ENCODE measurements at regions not wholly inside any gene's neighbourhood (a gene's known extent, or its start where the extent isn't known, plus 50 kb on each side); places are given as distances from the start of the nearest gene placed in this dataset.

DNA sequence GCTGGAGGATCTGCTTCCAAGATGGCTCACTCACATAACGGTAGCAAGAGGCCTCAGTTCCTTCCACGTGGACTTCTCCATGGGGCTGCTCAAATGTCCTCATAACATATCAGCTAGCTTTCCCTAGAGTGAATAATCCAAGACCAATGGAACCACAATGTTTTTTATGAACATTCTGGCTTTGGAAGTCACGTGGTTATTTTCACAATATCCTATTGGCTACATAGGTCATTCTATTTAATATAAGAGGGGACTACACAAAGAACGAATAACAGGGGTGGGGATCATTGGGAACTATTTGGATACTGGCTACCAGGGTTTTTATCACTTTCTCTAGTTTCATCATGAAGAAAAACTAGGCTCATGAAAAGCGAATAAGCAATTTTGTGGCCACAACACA, 81.4 kb downstream of the ZNF622 start:
- Histone ChIP-seq H3K27me3 (ENCODE audit: control insufficient read depth, insufficient read depth, low read length) (no peaks in the 10 kb centered on the region), H3K4me3 (ENCODE audit: low read depth, low read length) (no peak overlapping the region), H3K36me3 (ENCODE audit: control insufficient read depth, insufficient read depth, low read length) (no peaks in the 10 kb centered on the region)
- TF ChIP-seq, protein P1, sequence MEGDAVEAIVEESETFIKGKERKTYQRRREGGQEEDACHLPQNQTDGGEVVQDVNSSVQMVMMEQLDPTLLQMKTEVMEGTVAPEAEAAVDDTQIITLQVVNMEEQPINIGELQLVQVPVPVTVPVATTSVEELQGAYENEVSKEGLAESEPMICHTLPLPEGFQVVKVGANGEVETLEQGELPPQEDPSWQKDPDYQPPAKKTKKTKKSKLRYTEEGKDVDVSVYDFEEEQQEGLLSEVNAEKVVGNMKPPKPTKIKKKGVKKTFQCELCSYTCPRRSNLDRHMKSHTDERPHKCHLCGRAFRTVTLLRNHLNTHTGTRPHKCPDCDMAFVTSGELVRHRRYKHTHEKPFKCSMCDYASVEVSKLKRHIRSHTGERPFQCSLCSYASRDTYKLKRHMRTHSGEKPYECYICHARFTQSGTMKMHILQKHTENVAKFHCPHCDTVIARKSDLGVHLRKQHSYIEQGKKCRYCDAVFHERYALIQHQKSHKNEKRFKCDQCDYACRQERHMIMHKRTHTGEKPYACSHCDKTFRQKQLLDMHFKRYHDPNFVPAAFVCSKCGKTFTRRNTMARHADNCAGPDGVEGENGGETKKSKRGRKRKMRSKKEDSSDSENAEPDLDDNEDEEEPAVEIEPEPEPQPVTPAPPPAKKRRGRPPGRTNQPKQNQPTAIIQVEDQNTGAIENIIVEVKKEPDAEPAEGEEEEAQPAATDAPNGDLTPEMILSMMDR (IDR thresholded peaks at IDR 0.05; ENCODE audit: insufficient read depth, low read length, severe bottlenecking) = no peak
- DNase-seq (ENCODE audit: low read depth) = no peak
- no peak for FAIRE-seq

DNA sequence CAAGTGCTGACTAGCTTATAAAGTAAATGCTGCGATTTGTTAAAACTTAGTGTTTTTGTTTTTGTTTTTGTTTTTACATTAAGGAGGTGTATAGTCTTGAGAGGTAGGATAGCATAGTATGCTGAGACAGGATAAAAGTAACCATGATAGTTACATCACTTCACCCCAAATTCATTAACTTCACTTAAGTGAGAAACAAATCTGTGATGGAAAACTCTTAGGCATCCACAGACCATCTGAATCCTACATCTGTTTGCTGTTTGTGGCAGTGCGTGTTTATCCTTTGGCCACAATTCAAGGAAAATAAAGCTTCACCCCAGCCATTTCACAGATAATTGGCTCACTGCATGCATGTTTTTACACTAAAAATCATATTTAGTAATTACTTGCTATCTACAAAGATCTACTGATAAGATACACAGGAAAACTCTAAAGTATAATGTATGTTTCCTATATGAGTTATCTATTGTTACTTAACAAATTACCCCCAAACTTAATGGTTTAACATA, 82.0 kb downstream of the ZNF622 start:
- H3K27me3 ChIP-seq (ENCODE audit: control insufficient read depth, insufficient read depth, low read length) = no peaks in the 10 kb centered on the region
- TF ChIP-seq, protein P1 (IDR thresholded peaks at IDR 0.05; ENCODE audit: insufficient read depth, low read length, severe bottlenecking) = no peak
- H3K36me3 ChIP-seq (ENCODE audit: control insufficient read depth, insufficient read depth, low read length) = no peaks in the 10 kb centered on the region
- FAIRE-seq = no peak
- no peak overlapping the region for H3K4me3 ChIP-seq (ENCODE audit: low read depth, low read length)
- no peak for DNase-seq (ENCODE audit: low read depth)

DNA sequence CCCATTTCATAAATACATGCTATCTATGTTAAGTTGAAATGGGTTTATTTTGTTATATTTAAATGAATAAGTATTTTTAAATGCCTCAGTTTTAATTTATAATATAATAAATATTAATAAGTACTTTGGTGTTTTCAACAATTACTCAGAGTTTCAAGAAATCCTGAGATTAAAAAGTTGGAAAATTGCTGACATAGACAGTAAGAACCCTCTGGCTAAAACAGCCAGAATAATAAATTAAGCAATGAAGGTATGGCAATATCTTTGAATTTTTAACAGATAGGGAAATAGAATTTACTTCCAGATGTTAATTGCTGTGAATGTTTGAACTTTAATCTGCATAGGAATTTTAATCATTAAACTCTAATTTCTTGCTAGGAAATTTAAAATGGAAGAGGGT, 83.6 kb downstream of the ZNF622 start:
- FAIRE-seq = no peak
- no peaks in the 10 kb centered on the region for H3K36me3 ChIP-seq (ENCODE audit: control insufficient read depth, insufficient read depth, low read length)
- no peaks in the 10 kb centered on the region for H3K27me3 ChIP-seq (ENCODE audit: control insufficient read depth, insufficient read depth, low read length)
- TF ChIP-seq, protein P1 (IDR thresholded peaks at IDR 0.05; ENCODE audit: insufficient read depth, low read length, severe bottlenecking) = no peak
- no peak overlapping the region for H3K4me3 ChIP-seq (ENCODE audit: low read depth, low read length)
- no peak for DNase-seq (ENCODE audit: low read depth)

DNA sequence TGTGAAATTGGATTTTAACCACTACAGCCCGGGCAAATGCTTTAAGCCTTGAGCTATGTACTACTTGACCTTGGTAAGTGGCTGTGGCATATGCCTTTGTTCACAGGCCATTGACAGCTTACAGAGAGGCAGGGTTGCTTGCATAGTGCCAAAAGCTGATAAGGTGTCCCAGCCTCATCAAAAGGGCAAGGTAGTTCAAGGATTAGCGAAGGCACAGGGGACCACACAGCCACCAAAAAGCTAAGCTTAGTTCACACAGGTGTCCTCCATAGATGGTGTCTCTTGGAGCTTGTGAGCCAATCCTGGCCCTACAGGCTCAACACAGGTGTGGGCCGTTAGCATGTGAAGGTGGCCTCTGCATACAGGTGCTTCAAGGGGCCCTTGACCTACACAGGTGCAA, 86.8 kb downstream of the ZNF622 start:
- DNase-seq (ENCODE audit: low read depth) (no peak), FAIRE-seq (no peak)
- TF ChIP-seq, protein P1 (IDR thresholded peaks at IDR 0.05; ENCODE audit: insufficient read depth, low read length, severe bottlenecking) = no peak
- no peaks in the 10 kb centered on the region for H3K36me3 ChIP-seq (ENCODE audit: control insufficient read depth, insufficient read depth, low read length)
- H3K27me3 ChIP-seq (ENCODE audit: control insufficient read depth, insufficient read depth, low read length) = no peaks in the 10 kb centered on the region
- no peak overlapping the region for H3K4me3 ChIP-seq (ENCODE audit: low read depth, low read length)

DNA sequence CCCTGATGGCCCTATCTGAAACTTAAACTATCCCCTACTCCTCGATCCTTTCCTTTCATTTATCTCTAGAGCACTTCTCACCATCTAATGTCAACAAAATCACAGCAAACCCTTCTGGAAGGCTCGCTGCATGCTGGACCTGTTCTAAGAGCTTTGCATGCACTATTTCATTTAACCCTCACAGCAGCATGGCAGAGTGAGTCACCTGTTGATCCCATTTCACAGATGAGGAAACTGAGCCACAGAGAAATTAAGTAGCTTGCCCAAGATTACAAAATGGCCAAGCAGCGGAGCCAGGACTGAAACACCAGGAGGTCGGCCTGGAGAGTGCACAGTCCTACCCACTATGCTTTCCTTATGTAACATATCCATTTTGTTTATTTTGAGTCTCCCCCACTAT, 93.1 kb downstream of the ZNF622 start:
- Histone ChIP-seq H3K27me3 (ENCODE audit: control insufficient read depth, insufficient read depth, low read length) (no peaks in the 10 kb centered on the region), H3K4me3 (ENCODE audit: low read depth, low read length) (no peak overlapping the region), H3K36me3 (ENCODE audit: control insufficient read depth, insufficient read depth, low read length) (no peaks in the 10 kb centered on the region)
- TF ChIP-seq, protein P1 (IDR thresholded peaks at IDR 0.05; ENCODE audit: insufficient read depth, low read length, severe bottlenecking) = no peak
- no peak for DNase-seq (ENCODE audit: low read depth)
- no peak for FAIRE-seq

DNA sequence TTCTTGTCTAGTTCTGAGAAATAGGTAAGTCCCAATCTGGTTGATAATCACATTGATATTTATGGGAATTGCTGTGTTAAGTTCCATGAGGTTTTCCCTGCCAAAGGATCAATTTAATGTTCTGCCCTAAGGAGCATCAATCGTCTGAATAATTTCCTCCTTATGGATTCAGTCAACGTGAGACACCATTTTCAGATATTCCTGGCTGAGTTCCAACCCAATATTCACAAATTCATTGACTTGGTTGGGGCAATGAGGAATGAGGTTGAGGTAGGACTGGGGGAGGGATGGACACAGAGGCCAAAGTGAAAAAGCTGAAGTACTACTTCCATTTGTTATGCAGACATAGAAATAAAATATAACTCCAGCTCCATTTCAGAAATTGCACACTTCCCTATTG, 99.1 kb downstream of the ZNF622 start:
- H3K27me3 ChIP-seq (ENCODE audit: control insufficient read depth, insufficient read depth, low read length) = no peaks in the 10 kb centered on the region
- no peak overlapping the region for H3K4me3 ChIP-seq (ENCODE audit: low read depth, low read length)
- no peaks in the 10 kb centered on the region for H3K36me3 ChIP-seq (ENCODE audit: control insufficient read depth, insufficient read depth, low read length)
- DNase-seq (ENCODE audit: low read depth) (no peak), FAIRE-seq (no peak)
- TF ChIP-seq, protein P1 (IDR thresholded peaks at IDR 0.05; ENCODE audit: insufficient read depth, low read length, severe bottlenecking) = no peak
